ENCODE measurements at regions not wholly inside any gene's neighbourhood (a gene's known extent, or its start where the extent isn't known, plus 50 kb on each side); places are given as distances from the start of the nearest gene placed in this dataset.

DNA sequence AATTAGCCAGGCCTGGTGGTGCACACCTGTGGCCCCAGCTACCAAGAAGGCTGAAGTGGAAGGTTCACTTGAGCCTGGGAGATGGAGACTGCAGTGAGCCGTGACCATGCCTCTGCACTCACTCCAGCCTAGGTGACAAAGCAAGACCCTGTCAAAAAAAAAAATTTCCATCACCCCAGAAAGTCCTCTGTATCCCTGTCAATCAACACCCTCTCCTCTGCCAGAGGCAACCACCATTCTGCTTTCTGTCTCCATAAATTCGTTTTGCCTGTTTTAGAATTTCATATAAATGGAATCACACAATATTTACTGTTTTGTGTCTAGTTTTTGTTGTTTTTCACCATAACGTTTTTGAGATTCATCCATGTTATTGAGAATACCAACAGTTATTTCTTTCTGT, 141.6 kb upstream of the SLC45A1 start:
- Histone ChIP-seq H2BK20ac (ENCODE audit: low read length) (no peak overlapping the region), H3K9me3 (ENCODE audit: insufficient read depth in 2 of 2, low read depth in 1 of 2, low read length in 1 of 2) (peaks cover 6 to 8% of the 10 kb centered on the region in 2 experiments; a peak in 2 of 4 replicates), H4K8ac (ENCODE audit: extremely low read depth, insufficient read depth, low read length) (no peak overlapping the region), H3K79me1 (ENCODE audit: low read depth, low read length) (no peaks in the 10 kb centered on the region), H2AFZ (ENCODE audit: low read length) (no peak overlapping the region), H3K9ac (replicated peaks in 1 of 4; ENCODE audit: extremely low read depth in 1 of 4, low read depth in 3 of 4, low read length in 3 of 4) (no peak overlapping the region), H2BK120ac (replicated peaks; ENCODE audit: low read depth, low read length) (no peak overlapping the region), H3K18ac (ENCODE audit: extremely low read depth, low read length) (no peak overlapping the region), H3K23me2 (ENCODE audit: low read depth, low read length) (no peaks in the 10 kb centered on the region; the same call in 1 of the 2 replicates), H2BK15ac (ENCODE audit: low read length) (no peak overlapping the region), H3K79me2 (ENCODE audit: control insufficient read depth in 1 of 2, insufficient read depth in 2 of 2, low read length in 2 of 2) (no peaks in the 10 kb centered on the region), H2BK5ac (ENCODE audit: low read depth, low read length) (no peak overlapping the region), H3K36me3 (ENCODE audit: control insufficient read depth in 2 of 4, insufficient read depth in 4 of 4, low read length in 3 of 4) (no peaks in the 10 kb centered on the region; a peak in 1 of 8 replicates), H3K56ac (replicated peaks; ENCODE audit: insufficient read length, low read depth, low read length) (no peak overlapping the region), H3K4me1 (replicated peaks in 1 of 4; ENCODE audit: control insufficient read depth in 3 of 4, insufficient read depth in 4 of 4, low read length in 3 of 4) (no peaks in the 10 kb centered on the region), H2AK5ac (ENCODE audit: low read depth, low read length) (no peak overlapping the region), H3K4me2 (ENCODE audit: insufficient read depth in 1 of 2, low read depth in 2 of 2, low read length in 2 of 2) (no peak overlapping the region), H3K27me3 (replicated peaks in 1 of 4; ENCODE audit: control insufficient read depth in 3 of 4, extremely low read depth in 1 of 4, insufficient read depth in 3 of 4, low read length in 3 of 4) (no peaks in the 10 kb centered on the region), H4K5ac (ENCODE audit: insufficient read length, low read depth, low read length) (no peak overlapping the region), H3K4me3 (ENCODE audit: extremely low read depth in 1 of 4, insufficient read depth in 2 of 4, low read depth in 3 of 4, low read length in 4 of 4) (no peak overlapping the region), H3K4ac (replicated peaks; ENCODE audit: insufficient read length, low read depth, low read length) (no peak overlapping the region), H3K14ac (ENCODE audit: insufficient read length) (no peak overlapping the region), H4K91ac (replicated peaks; ENCODE audit: insufficient read length, low read length) (no peak overlapping the region), H4K20me1 (replicated peaks in 1 of 2; ENCODE audit: control insufficient read depth in 1 of 2, insufficient read depth in 2 of 2, low read length in 2 of 2) (no peaks in the 10 kb centered on the region), H3K23ac (ENCODE audit: insufficient read length) (no peak overlapping the region), H3K27ac (ENCODE audit: low read depth, low read length) (no peak overlapping the region), H2BK12ac (ENCODE audit: low read depth, low read length) (no peak overlapping the region)
- no peak for DNase-seq (ENCODE audit: low read depth in 1 of 2, low spot score in 2 of 2)
- TF ChIP-seq TAF7 (optimal IDR thresholded peaks at IDR 0.05; ENCODE audit: borderline replicate concordance, low read depth, low read length) (no peak), SP1 (IDR thresholded peaks at IDR 0.05; ENCODE audit: low read depth, low read length) (no peak), CBX8 (IDR thresholded peaks at IDR 0.05; ENCODE audit: borderline replicate concordance, low read depth, low read length) (no peak), EZH2 (IDR thresholded peaks at IDR 0.05; ENCODE audit: low read depth, low read length, severe bottlenecking) (no peak), CHD2 (IDR thresholded peaks at IDR 0.05; ENCODE audit: low read length) (no peak)
- POLR2A ChIA-PET (ENCODE audit: partially characterized antibody) = no interaction called here
- WGBS, 2 experiments (ENCODE audit: extremely low coverage in 1 of 2, insufficient coverage in 1 of 2, insufficient read length in 1 of 2, insufficient replicate concordance in 2 of 2, low coverage in 1 of 2, low lambda C conversion rate in 2 of 2, missing lambda C conversion rate in 1 of 2) = 82% methylated on average over 3 of the region's 3 CpGs; no CpG with 5 or more reads in 1 of the 2 experiments
- no peak for FAIRE-seq
- CTCF ChIA-PET (ENCODE audit: partially characterized antibody) = interaction anchor here (0.6 kb wide), 2 partner anchors 10 to 189 kb away, joined by 3 read pairs; no protein-coding TSS in a partner anchor

All from H1 (cell line).